ENCODE measurements at regions not wholly inside any gene's neighbourhood (a gene's known extent, or its start where the extent isn't known, plus 50 kb on each side); places are given as distances from the start of the nearest gene placed in this dataset.

GRCh38 chr7:155360495-155361345 lies 63.0 kb downstream of the INSIG1 start:
- no peak for DNase-seq (ENCODE audit: low spot score)

GRCh38 chr7:155361346-155361680 lies 63.6 kb downstream of the INSIG1 start:
- no peak for DNase-seq (ENCODE audit: low spot score)

GRCh38 chr7:155361947-155362346 lies 64.3 kb downstream of the INSIG1 start:
- DNase-seq (ENCODE audit: low spot score) = no peak

- DNase-seq (ENCODE audit: low spot score) = no peak
Measured at GRCh38 chr7:155362380-155363145, 64.9 kb downstream of the INSIG1 start.

- no peak for DNase-seq (ENCODE audit: low spot score)
Measured at GRCh38 chr7:155363146-155363539, 65.5 kb downstream of the INSIG1 start.

- DNase-seq (ENCODE audit: low spot score) = no peak
Measured at GRCh38 chr7:155363852-155364600, 66.3 kb downstream of the INSIG1 start.

GRCh38 chr7:155365146-155365874 lies 67.6 kb downstream of the INSIG1 start:
- DNase-seq (ENCODE audit: low spot score) = no peak

GRCh38 chr7:155368894-155369600 lies 71.4 kb downstream of the INSIG1 start:
- DNase-seq (ENCODE audit: low spot score) = no peak

GRCh38 chr7:155369766-155370165 lies 72.1 kb downstream of the INSIG1 start:
- no peak for DNase-seq (ENCODE audit: low spot score)

- DNase-seq (ENCODE audit: low spot score) = no peak
Measured at GRCh38 chr7:155371331-155371883, 73.7 kb downstream of the INSIG1 start.

- no peak for DNase-seq (ENCODE audit: low spot score)
Measured at GRCh38 chr7:155371884-155372781, 74.5 kb downstream of the INSIG1 start.

- no peak for DNase-seq (ENCODE audit: low spot score)
Measured at GRCh38 chr7:155372782-155373358, 75.2 kb downstream of the INSIG1 start.

- no peak for DNase-seq (ENCODE audit: low spot score)
Measured at GRCh38 chr7:155373359-155374273, 75.9 kb downstream of the INSIG1 start.

- DNase-seq (ENCODE audit: low spot score) = no peak
Measured at GRCh38 chr7:155374276-155375252, 76.9 kb downstream of the INSIG1 start.

GRCh38 chr7:155375337-155376277 lies 77.9 kb downstream of the INSIG1 start:
- DNase-seq (ENCODE audit: low spot score) = no peak

Data from mucosa of gallbladder (tissue), 1 donor.